Endothelial cell of hepatic sinusoid (primary cell): ENCODE measurements at regions not wholly inside any gene's neighbourhood (a gene's known extent, or its start where the extent isn't known, plus 50 kb on each side); places are given as distances from the start of the nearest gene placed in this dataset.

ENCODE experiments used
- in situ Hi-C: cut with HindIII; loops from 2 replicates; pipeline ENCODE4 v1.10.0; 2017; ENCODE audit warnings: low sequenced_read_pairs

DNA sequence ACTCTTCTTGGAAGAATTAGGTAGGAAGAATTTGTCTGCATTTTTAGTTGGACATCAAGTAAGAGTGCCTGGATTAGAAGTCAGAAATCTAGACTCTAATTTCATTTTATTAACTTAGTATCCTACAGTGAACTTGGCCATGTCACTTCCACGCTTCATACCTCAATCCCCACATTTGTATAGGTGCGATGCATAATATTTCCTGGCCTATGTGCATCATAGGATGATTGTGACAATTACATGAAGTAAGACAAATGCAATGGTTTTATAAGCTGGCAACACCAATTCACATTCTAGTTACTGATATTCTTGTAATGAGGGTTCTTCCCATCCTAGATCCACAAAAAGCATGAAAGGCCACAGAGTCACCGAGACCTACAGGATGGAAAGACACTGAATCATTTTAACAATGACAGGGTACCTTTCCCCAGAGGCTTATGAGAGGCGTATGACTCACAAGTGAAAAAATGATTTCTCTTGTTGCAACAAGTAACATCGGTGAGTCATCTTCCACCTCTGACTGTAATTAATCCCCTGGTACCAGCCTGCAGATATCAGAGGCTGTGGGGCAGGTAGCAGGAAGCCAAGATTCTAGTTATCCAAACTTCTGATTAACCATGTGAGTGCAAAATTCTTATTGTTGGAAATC is 56.0 kb upstream of the OR5AK2 start:
- in situ Hi-C loops, result no loop called here

DNA sequence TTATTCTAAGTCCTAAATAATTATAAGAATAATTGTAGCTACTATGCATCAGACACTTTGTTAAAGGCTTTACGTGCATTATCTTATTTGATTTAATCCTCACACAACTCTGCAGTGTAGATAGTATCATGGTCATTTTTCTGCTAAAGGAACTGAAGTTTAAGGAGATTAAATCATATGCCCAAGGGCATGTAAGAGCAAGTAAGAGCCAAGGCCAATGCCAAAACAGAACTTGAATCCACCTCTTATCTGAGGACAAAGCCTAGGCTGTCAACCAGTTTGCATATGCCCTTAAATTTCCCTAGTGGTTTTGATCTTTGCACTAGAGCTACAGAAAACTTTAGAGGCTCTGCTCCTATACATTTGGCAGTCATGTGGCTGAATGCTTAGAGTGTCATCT is 65.6 kb upstream of the OR5AK2 start:
- in situ Hi-C loops, result no loop called here

DNA sequence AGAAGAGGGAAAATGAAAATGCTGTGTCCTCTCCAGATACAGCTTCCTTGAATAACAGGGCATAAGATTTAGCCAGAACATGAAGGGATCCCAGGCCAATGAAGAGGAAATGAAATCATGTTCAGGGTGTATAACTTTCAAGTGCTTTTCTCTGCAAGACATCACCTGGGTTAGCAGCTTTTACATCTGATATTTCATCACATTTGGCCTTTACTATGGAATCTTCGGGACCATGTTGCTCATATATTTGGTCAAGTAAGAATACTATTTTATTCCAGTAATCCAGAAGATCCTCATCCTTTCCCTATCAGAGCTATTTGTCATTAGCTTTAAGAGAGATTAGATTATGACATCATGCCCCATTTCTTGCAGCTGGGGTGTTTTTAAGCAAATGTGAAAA is 66.3 kb upstream of the OR5AK2 start:
- in situ Hi-C loops, result no loop called here

DNA sequence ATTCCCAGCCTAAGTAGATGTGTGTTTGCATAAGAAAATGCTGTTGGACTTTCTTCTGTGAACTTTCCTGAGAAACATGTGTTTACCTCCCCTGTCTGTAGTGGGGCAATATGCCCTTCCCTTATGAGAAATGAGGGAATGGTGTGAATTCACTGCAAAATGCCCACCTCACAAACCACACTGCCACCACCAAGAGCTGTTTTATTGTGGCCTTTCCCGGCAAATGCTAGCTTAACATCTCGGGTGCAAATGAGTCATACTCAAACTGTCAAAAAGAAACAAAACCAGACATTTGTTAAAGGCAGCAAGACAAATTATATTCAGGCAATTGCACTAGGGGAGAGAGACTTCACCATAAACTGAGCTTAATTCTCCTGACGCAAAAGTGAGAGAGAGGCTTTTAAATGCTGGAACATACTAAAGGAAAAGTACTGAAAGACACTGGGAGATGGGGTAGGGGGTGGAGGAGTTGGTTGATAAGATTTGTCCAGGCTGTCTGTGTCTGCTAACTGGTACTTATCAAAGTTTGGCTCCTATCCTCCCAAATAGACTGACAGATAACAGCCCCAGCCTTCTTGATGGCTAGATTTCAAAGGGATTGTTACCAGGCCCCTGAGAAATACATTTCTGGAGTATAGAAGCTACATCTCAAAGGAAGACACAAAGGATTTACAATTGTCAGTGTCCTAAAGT is 70.9 kb upstream of the OR5AK2 start:
- in situ Hi-C loops, result no loop called here

DNA sequence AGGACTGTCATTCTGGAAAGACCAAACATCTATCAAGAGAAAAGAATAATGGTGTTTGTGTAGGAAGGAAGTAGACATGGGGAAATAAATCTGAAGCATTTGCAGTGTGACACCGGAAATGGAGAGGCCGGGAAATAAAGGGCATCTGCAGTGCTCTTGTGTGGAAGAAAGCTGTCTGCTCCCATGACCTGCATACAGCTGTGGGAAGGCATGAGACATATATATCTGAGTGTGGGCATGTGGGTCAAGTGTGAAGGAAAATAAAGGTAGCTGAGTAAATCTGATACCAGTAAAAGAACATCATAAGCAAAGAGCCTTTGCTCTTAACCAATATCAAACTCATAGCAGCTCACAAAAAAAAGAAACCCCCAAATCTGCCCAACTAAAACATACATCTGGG is 72.1 kb upstream of the OR5AK2 start:
- in situ Hi-C loops, result no loop called here

DNA sequence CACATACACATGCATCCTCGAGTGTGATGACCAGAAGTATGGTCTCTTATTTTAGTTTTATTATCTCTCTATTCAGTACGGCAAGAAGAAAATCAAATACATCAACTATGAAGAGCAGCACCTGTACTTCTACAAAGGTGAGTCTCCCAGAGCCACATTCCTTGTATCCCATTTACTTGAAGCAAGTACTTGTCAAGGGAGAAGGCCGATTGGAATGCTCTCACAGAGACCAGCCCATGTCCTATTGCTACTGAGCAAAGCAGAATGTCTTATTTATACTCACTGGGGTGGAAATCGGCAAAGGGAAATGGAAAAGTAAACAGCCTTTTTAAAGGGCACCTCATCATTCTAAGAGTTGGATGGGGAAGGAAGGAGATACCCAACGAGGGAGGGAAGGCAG is 72.6 kb upstream of the OR5AK2 start:
- in situ Hi-C loops, result no loop called here

DNA sequence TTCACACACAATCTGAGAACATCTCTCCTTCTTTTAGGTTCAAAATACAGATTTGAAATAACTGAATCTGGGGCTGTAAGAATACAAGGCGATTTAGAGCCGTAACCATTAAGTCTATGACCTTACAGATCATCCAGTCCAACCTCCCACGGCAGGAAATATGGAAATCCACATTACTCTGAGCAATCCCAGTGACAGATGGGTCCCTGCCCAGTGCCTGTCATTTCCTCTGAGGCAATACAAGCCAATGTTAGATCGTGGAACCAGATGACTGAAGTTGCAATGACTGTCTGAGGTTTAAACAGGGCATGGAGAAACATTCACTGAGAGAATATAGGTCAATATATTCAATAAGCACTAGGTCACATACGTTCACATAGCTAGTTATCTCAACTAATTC is 77.4 kb upstream of the OR5AK2 start:
- in situ Hi-C loops, result no loop called here

DNA sequence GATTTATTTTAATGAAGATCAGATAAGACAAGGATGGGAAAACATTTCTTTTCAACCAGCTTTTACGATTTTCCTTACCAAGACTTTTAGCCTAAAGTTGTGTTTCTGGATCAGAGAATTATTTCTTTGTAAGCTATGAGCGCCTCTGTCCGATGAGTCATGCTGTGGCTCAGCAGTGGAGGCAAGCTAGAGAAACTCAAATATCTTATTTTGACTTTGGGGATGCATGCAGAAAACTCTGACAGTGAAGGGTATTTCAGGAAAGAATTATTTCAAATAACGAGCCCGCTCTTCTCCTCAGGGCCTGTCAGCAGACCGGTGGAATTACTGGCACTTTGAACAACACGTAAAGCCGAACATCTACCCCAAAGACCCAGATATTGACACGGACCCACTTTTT is 77.9 kb upstream of the OR5AK2 start:
- in situ Hi-C loops, result no loop called here

DNA sequence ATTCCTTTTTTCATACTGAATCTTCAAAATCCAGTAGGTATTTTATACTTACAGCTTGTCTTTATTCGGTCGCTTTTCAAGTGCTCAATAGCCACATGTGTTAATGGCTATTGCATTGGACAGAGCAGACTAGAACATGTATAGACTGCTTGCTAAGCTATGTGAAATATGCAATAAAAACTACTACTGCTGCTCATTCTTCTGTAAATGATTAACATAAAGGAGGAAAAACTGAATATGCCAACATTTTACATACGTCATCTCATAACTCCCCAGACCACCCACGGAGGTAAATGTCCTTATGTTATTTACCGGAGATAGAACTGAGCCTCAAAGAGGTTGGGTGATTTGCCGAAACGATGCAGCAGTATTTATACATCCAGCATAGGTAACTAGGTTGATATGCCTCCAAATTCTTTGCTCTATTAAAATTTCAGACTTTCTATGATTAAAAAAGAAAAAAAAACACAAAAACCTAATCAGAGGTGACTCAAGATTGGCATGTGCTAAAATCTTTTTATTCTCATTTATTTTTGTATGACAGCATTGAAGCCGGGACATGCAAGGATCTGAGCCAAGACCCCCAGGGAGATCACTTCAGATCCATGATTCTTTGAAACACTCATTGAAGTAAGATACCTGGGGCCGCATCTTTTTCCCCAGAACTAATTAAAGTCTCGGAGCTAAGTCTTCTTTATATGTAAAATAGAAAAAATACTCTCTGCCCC is 78.5 kb upstream of the OR5AK2 start:
- in situ Hi-C loops, result no loop called here

DNA sequence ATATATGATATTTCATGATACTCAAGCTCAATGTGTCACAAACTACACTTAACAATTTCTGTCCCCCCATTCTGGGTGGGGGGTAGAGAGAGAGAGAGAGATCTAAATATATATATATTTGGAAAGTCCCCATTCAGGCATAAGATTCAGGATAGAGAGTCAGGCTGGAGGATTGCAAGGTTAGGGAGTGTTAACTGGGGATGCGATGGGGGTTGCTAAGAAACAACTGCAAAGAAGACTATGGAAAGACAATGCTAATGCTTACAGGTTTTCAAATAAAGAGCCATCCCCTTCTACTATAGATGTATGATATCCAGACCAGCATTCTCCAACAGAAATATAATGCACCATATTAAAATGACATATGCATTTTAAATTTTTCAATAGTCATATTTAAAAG is 79.2 kb upstream of the OR5AK2 start:
- in situ Hi-C loops, result no loop called here

DNA sequence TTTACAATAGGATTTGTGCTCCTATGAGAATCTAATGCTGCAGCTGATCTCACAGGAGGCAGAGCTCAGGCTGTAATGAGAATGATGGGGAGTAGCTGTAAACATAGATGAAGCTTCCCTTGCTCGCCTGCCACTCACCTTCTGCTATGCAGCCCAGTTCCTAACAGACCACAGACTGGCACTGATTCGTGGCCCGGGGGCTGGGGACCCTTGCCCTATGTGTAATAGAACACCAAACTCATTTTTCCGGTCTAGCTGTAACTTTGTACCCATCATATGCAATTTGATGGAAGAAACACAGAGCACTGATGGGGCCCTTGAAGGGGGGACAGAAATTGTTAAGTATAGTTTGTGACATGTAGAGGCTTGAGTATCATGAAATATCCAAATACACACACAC is 79.6 kb upstream of the OR5AK2 start:
- in situ Hi-C loops, result no loop called here

DNA sequence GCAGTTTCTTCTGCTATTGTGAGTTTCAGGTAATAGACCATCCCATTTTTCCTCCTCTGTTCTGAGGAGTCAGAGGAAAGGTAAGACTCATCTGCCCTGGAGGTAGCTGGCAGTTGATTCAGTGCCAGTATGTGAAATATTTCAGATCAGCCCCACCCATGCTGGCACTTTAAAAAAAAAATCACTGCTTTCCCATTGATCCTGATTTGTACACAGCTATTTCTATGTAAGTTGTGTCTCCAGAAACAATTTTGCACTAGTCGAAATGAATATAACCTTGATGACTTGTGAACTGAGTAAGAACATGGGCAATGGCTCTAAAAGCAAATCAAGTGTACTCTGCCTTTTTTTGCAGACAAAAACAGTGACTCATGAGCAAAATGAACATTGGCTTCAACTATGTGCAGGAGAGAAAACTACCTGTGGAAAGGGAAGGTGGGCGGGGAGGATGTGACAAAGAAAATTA is 82.0 kb upstream of the OR5AK2 start:
- in situ Hi-C loops, result no loop called here

DNA sequence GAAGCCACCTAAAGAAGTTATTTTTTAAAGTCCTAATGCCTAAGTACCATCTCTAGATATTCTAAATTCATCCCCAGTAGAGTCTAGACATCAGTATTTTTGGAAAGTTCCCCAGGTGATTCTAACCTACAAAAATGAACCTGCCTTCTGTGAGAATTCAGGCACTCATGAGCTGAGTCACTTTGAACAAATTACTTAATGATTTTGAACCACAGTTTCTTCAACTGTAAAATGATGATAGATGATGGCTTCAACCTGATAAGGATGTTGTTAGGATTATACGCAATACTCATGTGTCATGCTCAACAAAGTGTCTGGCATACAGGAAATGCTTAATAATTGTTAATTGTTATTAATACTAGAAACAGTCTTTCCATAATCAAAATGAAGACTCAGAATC is 82.8 kb upstream of the OR5AK2 start:
- in situ Hi-C loops, result no loop called here

DNA sequence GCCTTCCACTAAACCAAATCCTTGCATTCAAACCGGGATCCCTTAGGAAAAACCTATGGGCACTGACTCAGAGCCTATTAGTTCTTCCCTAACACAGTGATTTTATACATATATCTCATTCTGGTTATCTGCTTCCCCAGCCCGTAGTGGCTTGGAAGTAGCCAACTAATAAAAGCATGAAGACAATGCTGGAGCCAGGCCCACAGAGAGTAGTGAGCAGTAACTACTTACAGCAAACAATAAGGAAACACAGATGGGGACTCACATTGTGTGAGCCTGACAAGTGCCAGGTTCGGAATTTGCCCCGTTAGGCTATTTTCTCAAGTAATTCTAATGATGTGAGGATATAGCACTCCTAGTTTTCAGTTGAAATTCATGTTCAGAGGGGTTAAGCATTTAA is 83.3 kb upstream of the OR5AK2 start:
- in situ Hi-C loops, result no loop called here

DNA sequence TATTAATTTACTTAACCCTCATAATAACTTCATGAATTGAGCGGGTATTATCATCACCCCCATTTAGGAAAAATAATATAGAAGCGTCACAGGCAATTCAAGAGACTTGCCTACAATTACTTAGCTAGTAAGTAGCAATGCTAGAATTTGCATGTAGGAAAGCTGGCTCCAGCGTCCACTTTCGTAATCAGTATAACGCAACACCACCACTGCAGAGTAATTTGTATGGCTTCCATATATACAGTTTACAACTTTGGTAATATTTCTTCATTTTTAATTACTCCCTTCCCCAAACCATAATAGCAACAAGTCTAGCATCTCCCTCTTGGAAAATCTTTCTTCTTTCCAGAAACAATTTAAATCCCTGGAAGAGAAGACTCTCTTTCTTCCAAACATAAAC is 89.9 kb upstream of the OR5AK2 start:
- in situ Hi-C loops, result no loop called here

DNA sequence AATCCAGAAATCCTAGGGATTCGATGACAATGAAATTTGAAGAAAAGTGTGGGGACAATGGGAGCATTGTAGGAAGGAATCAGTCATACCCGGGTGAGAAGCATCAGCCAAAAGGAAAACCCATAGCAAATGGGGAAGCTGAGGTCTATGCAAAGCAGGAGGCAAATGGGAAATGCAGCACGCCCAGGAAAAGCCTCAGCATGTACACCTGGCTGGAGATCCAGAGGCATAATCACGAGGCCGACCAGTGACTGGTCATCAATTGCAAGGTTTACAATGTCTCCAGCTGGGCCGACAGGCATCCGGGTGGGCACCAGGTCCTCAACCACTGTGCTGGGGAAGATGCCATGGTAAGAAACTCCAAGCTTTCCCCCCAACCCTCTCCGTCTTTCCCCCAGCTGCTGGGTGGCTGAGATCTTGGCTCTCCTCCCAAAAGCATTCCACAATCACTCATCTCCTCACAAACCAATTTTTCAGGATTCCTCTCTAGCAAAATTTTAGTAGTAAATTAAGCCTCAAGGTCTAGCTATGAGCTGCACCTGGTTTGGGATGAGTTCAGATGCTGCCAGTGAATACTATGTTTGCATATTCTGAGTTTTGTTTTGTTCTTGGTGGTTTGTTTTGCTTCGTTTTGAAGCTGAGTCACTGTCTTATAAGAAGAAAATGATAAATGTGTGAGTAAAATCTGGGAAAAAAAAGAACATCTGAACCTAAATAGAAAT is 98.0 kb upstream of the OR5AK2 start:
- in situ Hi-C loops, result no loop called here

DNA sequence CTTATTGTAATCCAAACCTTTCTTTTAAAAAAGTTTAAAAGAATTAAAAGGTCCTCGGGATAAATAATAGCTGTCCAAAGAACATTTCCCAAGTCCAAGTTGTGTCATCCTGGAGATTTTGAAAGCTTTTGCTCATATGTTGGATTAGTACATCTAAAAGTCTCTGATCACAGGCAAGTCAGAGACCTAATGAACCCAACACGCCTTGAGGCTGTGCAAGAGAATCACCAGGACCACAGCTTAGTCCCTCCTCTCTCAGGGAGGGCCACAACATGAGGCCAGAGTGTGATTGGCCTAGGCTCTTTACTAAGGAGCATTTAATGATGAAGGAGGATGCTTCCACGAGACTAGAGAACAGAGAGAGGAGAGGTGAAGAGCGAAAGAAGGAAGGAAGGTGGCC is 98.7 kb upstream of the OR5AK2 start:
- in situ Hi-C loops, result no loop called here

DNA sequence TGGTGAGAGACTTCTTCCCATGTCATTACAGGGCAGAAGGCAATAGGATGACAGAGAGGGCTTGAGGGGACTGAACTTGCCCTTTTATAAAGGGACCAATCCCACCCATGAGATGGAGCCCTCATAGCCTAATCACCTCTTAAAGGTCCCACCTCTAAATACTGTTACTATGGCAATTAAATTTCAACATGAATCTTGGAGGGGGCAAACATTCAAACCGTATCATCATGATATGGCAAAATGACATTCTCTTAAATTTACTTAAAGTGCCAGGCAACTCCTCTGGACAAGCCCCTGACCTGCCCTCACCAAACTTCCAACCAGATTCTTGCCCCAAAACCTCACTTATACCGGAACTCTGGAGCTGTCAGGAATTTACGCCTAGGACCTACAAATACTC is 100.8 kb upstream of the OR5AK2 start:
- in situ Hi-C loops, result no loop called here

DNA sequence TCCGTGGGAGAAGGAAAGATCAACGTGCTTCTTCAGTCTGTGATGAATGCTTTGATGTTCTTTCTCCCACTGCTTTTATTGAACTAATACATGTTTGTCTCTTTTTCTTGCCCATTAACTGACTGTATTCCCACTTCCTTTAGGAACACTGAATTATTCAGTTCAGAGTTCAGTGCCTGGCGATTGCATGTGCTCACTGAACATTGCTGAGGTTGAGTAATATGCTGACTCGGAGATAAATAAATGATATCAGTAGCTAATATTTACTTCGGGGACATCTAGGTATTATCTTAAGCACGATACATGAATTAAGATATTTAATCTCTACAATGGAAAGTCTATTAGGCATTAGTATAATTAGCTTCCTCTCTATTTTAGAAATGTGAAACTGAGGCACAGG is 102.3 kb upstream of the OR5AK2 start:
- in situ Hi-C loops, result no loop called here

DNA sequence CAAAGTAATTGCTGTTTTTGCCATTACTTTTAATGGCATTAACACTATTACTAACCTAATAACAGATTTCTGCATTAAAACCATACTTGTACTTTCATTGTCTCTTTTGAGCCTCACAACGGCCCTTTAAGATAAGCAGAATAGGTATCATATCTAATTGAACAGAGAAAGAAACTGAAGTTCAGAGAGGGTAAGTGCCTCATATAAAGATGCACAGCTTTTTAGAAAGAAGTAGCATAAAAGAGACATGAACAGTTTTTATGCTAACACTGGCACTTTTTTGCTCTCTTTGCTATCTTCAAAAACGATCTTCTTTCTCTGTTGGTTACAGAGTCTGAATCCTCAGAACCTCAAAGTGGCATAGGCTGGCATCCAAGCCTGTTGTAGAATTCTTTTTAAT is 102.9 kb upstream of the OR5AK2 start:
- in situ Hi-C loops, result no loop called here

DNA sequence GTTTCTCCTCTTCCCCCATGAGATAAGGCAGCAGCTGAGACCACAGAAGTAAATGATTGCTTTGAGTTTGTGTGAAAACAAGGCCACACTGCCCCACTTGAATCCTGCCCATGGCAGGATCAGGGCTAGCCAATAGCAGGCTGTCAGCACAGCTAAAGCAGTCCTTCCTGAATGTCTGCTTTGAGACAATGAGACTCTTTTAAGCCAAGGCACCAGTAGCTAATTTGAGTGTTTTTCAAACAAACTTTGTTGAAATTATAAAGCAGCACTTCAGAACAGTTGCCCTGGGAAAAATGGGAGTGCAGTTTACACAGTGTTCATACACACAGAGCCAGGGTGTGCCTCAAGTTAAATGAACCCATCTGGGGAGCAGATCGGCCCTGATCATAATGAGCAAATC is 103.5 kb upstream of the OR5AK2 start:
- in situ Hi-C loops, result no loop called here
